GM13977 (cell line): ENCODE measurements at regions not wholly inside any gene's neighbourhood (a gene's known extent, or its start where the extent isn't known, plus 50 kb on each side); places are given as distances from the start of the nearest gene placed in this dataset.
A peak's percentile ranks its signal among the peaks of the same experiment; 100 is the strongest.
"Not testable (repeated sequence)": the region's sequence is repeated elsewhere in the genome, so short reads cannot be mapped to it uniquely, and the experiment has no call there.

Source experiments
- DNase-seq: peaks from one replicate; pipeline ENCODE4 v3.0.0; 2012; ENCODE audit warnings: low spot score
- CTCF ChIP-seq: IDR thresholded peaks from 2 replicates; pipeline ENCODE4 v1.5.1; 2012; ENCODE audit warnings: mild to moderate bottlenecking, control low read depth; ENCODE audit not compliant: insufficient read depth; ENCODE audit errors: extremely low read depth, missing control alignments
- in situ Hi-C: fragments of 300-500 bp; cut with MboI; formaldehyde crosslinking; loops from one replicate; pipeline ENCODE4 v1.12.0; 2022; ENCODE audit warnings: low sequenced_read_pairs, low pct_unique_long_range_greater_than_20kb, mixed read lengths, inconsistent platforms; ENCODE audit not compliant: unreplicated experiment

- in situ Hi-C loops: no loop called here
- DNase-seq: no peak
- TF ChIP-seq CTCF: no peak
Observed at GRCh38 chr7:137127058-137127457, 216.5 kb downstream of the PTN start.

- DNase-seq: no peak
- in situ Hi-C loops: no loop called here
- TF ChIP-seq CTCF: no peak
Observed at GRCh38 chr7:137122145-137122544, 221.4 kb downstream of the PTN start.

- TF ChIP-seq CTCF: no peak
- in situ Hi-C loops: no loop called here
- DNase-seq: peak; percentile 8
Observed at GRCh38 chr7:137120690-137121089, 222.8 kb downstream of the PTN start.

GRCh38 chr7:137110535-137110934 is 233.0 kb downstream of the PTN start:
- DNase-seq: no peak
- in situ Hi-C loops: no loop called here
- TF ChIP-seq CTCF: no peak

GRCh38 chr7:137110091-137110509 is 233.4 kb downstream of the PTN start:
- TF ChIP-seq CTCF: no peak
- no peak for DNase-seq
- in situ Hi-C loops: no loop called here

- in situ Hi-C loops, DNase-seq: not testable (repeated sequence)
Observed at GRCh38 chr7:137107802-137108201, 235.7 kb downstream of the PTN start.

GRCh38 chr7:137103526-137103925 is 235.1 kb downstream of the CHRM2 start:
- DNase-seq, in situ Hi-C loops: not testable (repeated sequence)

- in situ Hi-C loops: no loop called here
- DNase-seq: no peak
- TF ChIP-seq CTCF: no peak
Observed at GRCh38 chr7:137097111-137097510, 228.7 kb downstream of the CHRM2 start.
